Amniotic epithelial cell (primary cell): ENCODE measurements at regions not wholly inside any gene's neighbourhood (a gene's known extent, or its start where the extent isn't known, plus 50 kb on each side); places are given as distances from the start of the nearest gene placed in this dataset.

Experiments
- DNase-seq: peaks from one replicate; pipeline ENCODE4 v3.0.0-alpha.2; 2010; ENCODE audit warnings: low read depth

DNA sequence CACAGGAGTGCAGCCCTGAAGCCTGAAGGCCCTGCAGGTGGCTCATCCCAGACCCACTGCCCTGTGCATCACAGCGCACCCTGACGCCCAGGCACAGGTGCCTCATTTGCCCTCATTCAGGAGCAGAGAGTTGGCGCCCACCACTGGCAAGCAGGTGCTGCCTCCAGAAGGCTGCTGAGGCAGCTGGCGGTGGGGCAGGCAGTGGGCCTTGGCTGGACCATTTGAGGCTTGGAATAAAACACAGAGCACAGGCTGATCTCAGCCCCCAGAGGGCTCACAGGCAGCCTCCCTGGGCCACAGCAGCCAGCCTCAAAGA is 1151.9 kb downstream of the BRD1 start:
- DNase-seq, result no peak

DNA sequence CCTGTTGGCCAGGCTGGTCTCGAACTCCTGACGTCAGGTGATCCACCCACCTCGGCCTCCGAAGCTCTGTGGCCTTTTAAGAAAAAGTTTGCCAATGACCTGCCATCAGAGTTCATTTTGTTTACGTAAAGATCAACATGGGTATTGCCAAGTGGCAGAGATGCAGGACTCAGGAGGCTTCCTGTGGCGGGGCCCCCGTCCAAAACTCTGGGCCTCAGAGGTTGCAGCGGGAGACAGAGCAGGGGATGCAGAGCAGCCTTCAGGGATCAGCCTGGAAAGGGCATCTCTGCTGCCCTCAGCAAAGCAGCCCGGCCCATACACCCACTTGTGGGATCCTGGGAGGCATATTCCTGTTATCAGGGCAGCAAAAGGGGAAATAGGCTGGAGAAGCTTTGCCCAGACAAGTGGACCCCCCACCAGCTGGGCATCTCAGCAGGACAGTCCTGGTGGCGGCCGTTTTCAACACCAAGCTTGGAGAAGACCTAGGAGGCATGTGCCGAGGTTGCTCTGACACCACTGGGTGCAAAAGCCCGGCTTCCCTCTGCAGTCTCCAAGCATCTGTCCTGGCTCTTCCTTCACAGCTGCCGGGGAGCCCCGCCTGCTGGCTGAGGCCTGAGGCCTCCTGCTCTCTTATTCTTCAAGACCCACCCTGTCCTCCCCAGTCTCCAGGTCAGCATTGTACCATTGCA is 1152.4 kb downstream of the BRD1 start:
- no peak for DNase-seq

DNA sequence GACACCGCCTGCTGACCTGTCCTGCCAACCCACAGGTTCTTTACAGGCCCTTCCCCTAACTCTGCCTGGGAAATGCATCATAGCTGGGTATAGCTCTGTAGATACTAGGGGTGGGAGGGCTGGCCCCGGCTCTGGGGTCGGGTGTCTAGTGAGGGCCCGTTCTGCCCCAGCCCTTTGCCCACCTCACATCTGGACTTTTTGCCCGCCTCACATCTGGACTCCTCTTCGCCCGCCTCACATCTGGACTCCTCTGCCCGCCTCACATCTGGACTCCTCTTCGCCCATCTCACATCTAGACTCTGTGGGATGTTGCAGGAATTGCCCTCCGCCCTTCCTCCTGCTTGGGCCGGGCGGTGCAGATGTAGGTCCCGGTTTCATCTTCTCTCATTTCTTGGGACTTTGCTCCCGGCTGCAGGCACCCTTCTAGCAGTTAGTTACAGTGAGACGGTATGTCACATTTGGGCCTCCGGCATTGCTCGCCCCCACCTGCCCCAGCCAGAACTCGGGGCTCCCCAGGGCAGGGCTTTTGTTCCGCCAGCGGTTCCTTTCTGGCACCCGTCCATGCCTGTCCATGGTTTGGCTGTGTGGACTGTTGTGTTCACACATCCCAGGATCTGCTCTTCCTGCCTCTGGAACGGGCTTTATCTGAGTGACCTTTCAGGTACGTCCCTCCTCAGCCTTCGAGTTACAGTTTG is 1153.7 kb downstream of the BRD1 start:
- DNase-seq, result no peak

DNA sequence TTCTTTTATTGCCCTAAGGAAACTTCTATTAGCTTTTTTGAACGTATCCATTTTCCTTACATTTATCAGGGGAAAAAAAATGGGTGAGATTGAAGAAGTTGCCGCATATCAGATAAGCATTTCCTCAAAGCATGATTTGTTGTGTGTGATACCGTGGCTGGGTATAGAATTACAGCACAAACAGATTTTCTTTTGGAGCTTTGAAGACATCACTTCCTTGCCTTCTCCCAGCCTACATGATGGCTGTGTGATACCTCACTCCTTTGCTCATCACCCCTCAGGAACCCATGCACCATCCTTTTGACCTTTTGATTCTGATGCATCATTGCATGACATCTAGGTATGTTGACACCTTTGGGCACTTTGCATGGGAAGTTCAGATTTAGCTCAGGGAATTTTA is 1155.3 kb downstream of the BRD1 start:
- no peak for DNase-seq

DNA sequence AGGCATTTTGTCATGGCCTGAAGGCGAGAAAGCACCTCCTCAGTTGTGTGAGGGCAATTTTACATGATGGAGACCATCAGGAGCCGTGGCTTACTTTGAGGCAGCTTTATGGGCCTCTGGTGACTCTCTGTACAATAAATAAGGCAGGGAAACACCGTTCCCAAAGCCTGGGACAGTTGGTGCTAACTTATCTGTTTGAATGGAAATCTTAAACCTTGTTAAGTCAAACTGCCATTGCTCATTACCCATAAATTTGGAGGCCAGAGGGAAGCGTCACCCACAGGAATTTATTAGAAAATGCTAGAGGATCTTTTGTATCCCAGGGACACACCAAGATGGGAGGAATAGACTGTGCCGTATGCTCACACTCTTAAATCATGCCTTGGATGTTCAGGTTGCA is 1156.9 kb downstream of the BRD1 start:
- DNase-seq, result no peak

DNA sequence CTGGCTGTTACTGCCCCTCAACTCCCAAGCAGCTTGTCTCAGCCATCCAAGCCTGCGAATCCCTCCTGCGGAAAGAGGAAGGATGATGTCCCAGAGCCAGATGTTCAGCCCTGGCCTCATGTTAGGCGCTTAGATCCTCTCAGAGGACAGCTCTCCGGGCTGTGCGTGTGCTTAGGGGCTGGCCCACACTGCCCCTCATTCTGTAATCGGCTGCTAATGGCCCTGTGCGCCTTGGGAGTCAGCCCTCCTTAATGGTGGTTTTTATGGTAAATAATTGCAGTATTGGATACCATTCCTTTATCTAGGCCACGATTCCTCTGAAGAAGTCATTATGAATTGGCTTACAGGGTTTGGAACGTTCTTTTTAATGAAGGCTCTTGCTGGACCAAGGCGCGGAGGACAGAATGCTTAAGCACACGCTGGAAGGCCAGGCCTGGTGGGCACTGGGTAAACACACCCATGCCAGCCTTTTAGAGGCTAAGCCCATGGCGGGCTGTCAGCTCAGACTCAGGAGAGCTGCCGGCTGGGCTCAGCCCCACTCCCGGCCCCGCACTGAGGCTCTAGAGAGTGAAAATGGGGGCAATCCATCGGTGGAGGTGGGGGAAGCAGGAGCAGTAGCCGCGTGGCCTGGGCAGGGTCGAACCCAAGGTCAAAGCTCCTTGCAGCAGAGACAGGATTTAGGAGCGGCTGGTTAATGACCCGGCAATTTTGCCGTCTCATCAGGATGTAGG is 1157.5 kb downstream of the BRD1 start:
- no peak for DNase-seq

DNA sequence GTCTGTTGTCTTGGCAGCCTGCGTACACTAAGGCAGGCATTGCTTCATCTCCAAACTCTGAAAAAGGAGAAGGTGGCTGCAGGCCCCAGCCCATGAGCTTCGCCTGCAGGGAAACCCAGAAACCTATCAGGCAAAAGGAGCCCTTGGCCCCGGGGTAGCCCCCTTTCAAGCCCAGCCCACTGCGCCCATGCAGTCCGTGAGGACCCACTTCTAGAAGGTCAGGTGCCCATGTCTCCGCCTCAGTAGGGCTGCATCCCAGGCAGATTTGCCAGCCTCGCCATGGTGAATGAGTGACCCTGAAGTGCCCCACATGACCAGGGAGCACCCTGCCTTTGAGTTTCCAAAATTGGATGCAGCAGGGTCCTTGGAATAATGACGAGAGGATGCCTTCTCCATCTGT is 1158.4 kb downstream of the BRD1 start:
- no peak for DNase-seq

DNA sequence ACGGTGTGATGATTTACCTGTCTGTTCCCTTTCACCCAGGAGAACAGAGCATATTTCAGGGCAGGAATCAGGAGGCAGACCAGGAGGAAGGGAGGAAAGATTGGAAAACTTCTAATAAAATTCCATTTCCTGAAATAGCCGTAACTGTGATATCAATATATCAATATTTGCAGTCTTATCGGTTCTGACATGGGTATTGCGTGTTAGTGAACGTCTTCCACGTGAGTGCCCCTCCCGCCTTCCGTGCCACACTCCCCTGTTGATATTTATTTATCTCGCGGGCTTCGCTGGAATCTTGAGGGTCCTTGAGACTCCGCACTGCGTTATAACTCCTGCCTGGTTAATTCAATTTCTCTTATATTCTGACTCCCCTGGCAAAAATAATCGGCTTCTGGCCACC is 1160.4 kb downstream of the BRD1 start:
- no peak for DNase-seq

DNA sequence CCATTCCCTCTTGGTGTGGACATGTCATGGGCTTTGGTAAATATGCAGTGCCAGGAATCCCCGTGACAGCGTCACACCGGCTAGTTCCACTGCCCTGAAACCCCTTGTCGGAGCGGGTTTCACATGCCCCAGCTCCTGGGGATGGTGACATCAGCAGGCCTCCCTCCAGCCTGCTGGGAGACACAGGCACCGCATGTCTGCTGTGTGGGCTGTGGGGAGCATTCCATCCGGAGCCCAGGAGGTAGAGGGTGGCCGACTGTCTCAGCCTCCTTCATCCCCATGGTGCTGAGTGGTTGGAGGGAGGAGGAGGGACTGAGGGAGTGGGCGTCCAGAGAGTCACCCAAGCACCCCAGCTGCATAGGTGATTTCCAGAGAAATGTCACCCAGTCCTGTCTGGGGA is 1161.1 kb downstream of the BRD1 start:
- no peak for DNase-seq

DNA sequence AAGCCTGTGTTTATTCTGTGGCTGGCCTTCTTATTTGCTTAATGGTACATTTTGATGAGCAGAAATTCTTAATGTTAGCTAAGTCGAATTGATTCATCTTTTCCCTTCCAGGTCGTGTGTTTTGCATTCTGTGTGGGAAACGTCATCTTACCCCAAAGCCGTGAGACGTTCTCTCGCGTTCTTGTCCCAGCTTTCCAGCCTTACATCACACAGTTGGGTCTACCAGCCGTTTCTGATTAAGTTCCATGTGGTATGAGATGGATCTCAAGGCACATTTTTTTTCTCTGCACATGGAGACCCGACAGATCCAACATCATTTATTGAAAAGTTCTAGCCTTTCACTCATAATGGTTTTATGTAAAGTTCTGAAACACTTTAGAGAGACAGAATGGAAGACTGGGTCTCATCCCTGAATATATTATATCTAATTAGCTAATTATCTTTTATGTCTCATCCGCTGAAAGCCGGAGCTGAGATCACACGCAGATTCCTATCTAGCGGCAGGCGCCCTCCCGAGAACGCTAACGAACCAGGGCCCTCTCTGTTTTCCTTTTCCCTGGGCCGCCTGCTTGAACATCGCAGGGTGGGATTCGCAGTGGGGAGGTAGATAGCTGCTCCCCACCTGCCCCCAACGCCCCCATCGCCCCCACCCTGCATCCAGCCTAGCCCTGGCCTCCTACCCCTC is 1162.2 kb downstream of the BRD1 start:
- DNase-seq, result no peak

DNA sequence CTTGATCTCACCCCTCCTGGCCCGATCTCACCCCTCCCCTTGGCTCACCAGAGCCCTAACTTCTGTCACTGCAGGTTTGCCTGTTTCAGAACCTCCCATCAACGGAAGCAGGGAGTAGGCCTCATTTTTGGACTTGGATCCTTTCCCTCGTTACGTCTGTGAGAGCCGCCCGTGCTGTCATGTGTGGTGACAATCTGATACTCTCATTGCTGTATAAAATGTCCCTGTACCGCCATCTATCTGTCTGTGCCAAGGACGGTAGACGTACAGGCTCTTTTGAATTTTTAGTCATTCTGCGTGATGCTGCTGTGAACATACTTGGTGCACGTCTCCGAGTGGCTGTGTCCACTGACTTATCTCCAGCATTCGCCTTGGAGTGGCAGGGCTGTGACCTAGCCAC is 1163.1 kb downstream of the BRD1 start:
- no peak for DNase-seq

DNA sequence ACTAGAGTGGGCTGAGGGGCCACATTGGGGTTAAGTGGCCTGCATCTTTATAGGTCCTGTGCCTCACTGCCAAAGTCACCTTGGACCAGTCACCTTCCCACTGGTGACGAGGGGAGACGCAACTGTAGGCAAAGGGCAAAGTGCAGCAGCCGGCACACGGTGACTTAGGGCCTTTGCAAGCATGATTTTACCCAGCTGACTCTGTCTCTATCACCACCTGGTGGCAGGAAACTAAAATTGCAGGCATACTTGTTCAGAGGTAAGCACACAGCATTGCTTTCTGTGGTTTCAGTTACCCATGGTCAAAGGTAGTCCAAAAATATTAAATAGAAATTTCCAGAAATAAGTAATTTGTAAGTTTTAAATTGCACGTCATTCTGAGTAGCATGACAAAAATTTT is 1164.4 kb downstream of the BRD1 start:
- no peak for DNase-seq

DNA sequence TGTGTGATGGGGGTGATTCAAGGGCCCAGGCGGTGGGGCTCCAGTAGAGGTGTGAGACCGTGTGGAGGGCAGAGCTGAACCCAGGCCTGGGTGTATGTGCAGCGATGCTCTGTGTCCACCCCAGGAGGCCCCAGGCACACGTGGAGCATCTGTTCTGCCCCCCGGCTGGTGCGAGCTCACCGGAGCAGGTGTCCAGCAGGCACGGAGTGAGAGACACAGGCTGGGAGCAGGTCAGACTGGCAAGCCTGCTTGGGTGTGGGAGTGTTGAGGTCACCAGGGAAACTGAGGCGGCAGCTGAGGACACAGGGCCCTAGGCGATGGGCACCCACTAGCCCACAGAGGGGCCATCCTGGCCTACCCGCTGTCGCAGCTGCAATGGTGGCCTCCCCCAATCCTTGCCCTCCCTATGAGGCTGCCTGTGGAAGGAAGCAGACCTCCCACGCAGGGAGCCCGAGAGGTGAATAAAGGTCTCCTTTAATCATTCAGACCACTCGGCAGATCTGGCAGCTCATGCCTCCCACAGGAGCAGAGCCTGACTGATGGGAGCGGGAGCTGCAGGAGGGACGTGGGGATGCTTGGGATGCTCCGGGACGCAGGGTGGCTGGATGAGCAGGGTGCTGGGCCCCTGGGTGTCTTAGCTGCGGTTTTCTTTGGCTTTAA is 1165.1 kb downstream of the BRD1 start:
- DNase-seq, result no peak

DNA sequence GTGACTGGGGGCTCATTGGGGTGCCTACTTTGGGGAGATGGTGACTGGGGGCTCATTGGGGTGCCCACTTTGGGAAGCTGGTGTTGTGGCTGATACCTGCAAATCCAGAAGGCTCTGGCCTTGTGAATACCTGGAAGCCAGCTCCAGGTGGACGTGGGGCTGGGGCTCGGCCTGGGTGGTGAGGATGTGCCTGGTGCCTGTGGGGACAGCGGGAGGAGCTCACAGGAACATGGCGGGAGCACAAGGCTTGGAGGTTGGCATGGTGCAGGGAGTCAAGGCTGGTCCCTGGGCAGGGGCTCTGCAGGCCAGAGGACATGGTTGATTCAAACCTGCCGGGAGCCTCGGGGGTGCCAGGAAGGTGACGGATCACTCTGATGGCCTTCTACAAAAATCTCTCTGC is 1165.7 kb downstream of the BRD1 start:
- no peak for DNase-seq

DNA sequence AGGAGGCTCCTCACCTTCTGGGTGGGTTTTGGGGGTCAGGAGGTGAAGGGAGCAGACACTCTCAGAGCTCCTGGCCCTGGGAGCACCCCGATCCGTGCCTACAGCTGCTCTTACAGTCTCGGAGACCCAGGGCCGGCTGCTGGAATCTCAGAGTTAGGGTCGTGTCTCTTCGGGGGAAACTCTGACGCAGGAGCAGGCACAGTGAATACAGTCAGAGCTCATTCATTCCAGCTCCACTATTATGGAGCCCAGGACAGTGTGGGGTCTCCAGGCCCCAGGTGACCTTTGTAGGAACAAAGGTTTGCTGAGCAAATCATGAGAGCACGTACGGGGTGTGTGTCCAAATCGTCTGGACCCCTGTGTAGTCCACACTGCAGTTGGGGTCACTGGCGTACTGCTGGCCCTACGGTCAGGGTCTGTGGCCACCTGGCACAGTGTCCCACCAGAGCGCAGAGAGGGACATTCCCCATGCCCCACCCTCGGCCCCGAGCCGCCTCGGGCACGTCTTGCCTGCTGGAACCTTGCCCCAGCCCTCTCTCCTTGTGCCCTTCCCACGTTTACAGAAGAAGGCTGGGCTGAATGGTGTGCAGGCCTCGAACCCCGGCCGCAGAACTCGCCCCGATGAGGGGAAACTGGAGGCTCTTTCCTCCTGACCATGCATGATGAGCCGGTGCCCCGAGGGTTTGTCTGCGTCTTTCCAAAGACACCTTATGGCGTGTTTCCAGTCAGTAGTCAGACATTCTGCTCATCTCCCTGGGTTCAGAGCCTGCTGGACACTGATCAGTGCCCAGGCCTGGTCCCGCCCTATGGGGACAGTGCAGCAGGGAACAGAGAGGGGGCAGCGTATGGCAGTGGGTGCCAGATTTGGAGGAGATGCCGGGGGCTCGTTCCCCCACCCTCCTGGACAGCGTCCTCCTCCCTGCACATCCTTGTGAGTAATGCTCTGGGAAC is 1166.6 kb downstream of the BRD1 start:
- no peak for DNase-seq

DNA sequence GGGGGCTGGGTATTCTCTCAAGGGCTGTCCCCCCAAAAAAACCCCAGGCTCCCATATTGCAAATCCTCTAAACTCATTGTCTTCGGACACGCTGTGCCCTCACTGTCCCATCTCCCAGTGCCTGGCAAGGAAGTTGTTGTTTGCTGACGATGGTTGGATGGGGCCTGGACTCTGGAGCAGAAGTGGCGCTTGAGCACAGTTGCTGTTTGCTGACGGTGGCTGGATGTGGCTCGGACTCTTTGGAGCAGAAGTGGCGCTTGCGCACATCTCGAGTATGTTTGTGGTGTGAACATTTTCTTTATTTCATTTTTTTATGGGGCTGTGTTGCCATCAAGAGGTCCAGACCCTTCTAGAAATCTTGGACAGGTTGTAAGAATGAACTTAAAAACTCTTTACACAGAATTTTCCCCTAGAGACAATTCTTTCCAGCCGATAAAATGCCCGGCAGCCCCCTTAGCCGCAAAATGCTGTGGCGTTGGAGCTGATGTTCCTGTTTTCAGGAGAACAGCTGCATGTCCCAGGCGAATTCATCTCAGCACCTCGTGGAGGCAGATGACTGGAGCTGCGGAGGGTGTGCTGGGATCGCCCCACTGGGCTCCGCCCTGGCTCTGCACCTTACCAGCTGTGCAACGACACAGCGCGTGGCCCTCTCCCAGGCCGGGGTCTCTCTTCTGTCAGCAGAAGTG is 1167.4 kb downstream of the BRD1 start:
- DNase-seq, result no peak

DNA sequence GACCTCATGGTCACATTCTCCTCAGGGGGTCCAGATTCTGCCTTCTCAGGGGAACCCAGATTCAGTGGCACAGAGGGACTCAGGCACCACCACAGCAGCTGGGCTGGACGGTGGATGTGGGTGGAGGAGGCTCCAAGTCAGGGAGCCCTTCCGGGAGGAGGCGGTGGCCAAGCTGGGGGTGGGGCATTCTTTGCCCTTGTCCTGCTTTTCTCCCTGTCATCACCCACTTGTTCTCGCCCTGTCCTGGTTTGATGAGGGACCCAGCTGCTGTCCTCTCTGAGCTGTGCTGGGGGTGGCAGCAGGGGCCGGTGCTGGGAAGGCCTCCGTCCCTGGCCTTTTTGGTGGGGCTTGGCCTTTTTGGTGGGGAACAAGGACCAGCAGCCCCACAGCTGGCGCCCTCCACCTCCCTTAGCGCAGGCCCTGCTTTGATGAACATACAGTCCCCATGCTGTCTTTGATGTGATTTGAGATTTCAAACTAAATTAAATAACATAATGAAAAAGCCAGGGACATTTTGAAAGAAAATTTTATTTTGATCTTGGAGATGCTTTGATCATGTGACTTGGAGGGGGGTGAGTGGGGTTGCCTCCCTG is 1168.2 kb downstream of the BRD1 start:
- no peak for DNase-seq

DNA sequence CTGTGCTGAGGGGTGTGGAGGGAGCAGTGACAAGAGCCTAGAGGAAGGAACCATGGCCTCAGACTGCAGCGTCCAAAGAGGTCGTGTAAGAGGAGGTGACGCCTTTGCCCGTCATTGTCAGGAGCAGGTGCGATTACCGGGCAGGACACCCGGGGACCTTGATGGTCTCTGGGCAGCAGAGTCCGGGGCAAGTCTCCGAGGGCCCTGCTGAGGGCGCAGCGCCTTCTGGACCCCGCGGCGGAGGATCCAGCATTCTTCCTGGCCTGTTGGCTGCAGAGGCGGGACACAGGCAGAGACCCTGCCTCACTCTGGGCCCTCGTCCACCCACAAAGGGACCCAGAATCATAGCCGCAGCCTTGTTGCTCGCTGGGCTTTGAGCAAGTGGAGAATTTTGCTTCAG is 1168.8 kb downstream of the BRD1 start:
- no peak for DNase-seq

DNA sequence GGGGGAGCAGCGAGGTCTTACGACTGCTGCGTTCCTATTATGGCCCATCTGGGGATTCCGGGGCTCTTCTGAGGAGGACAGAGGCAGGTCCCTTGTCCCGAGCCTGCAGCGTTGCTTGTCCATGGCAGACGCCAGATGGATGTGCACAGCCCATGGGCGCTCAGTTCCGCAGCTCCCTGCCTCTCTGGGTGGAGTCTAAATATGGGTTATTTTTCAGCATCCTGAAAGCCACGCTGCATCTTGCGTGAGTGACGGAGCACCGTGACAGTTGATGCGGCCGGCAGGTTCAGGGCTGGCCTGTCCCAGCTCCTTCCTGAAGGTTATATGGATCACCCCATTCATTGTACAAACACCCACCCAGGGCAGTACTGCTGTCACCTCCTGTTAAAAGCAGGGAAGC is 1169.4 kb downstream of the BRD1 start:
- DNase-seq, result no peak

DNA sequence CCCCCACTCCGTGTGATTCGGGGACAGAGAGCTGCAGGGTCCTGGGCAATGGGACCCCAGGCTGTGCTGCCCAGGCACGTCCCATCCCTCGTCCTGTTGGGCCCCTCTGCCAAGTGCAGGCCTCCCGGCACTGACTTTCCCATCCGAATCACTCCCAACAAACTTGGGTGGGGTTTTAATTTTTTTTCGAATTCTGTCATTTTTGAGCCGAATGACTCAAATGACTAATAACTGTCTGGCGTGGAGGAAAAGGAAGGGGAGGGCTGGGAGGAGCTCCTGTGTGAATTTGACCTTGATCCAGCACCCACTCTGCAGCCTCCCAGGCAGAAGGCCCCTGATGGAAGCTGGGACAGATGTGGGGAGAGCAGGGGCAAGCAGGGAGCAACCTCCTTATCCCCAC is 1173.2 kb downstream of the BRD1 start:
- no peak for DNase-seq
